SIG-M5 treated with dmso at 0.1 percent for 504 hours (cell line): ENCODE measurements at regions not wholly inside any gene's neighbourhood (a gene's known extent, or its start where the extent isn't known, plus 50 kb on each side); places are given as distances from the start of the nearest gene placed in this dataset.
A peak's percentile ranks its signal among the peaks of the same experiment; 100 is the strongest.
"Not testable (repeated sequence)": the region's sequence is repeated elsewhere in the genome, so short reads cannot be mapped to it uniquely, and the experiment has no call there.

Source experiments
- DNase-seq: peaks from one replicate; lab custom pipeline; 2025; ENCODE audit not compliant: unreplicated experiment; lab: John Stamatoyannopoulos, UW

GRCh38 chr5:113719549-113719948 is 206.1 kb downstream of the YTHDC2 start:
- DNase-seq = no peak

DNA sequence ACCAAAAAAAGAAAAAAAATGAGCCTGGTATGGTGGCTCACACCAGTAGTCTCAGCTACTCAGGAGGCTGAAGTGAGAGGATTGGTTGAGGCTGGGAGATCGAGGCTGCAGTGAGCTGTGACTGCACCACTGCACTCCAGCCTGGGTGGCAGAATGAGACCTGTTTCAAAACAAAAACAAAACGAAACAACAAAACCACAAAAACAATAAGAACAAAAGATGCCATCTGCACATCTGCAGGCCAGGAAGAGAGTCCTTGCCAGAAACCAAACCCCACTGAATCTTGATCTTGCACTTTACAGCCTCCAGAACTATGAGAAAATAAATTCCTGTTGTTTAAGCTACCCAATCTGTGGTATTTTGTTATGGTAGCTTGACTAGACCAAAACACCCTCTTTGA is 207.7 kb downstream of the YTHDC2 start:
- DNase-seq = no peak

GRCh38 chr5:113723021-113723420 is 209.5 kb downstream of the YTHDC2 start:
- no peak for DNase-seq

- no peak for DNase-seq
Observed at GRCh38 chr5:113735751-113736150, 222.3 kb downstream of the YTHDC2 start.

- DNase-seq = no peak
Observed at GRCh38 chr5:113742176-113742575, 228.7 kb downstream of the YTHDC2 start.

DNA sequence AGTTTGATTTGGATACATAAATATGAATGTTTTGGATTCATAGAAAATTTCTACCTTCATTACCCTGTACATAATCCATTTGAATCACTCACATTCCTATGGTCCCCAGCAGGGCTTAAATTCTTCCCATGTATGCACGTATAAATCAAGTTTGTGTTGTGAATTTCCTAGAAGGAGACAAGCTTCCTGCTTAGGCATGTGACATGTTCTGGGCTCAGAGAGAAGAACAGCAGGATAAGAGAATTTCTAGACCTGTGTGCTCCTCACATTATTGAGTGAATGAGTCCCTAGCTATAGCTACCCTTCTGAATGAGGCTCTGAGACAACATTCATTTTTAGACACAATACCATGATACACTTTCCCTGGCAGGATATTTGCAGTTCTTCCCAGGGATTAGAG is 229.1 kb downstream of the YTHDC2 start:
- no peak for DNase-seq

DNA sequence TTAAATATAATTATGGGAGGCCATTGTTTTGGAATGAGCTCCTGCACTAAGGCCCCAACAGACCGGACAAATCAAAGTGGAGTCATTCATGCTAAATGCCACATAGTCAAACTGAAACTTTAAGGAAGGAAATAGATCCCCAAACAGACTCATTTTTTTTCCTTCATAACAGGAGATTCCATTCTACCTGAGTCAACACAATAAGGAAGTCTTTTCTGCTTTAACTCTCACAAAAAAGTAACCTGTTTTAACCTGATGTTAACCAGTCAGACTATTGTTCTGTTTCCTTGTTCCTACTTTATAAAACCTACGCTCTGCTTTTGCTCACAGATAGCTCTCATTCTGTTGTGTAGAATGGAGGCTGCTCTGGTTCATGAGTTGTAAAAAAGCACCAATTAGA is 234.9 kb downstream of the YTHDC2 start:
- DNase-seq = no peak

GRCh38 chr5:113749334-113749733 is 235.8 kb downstream of the YTHDC2 start:
- no peak for DNase-seq

DNA sequence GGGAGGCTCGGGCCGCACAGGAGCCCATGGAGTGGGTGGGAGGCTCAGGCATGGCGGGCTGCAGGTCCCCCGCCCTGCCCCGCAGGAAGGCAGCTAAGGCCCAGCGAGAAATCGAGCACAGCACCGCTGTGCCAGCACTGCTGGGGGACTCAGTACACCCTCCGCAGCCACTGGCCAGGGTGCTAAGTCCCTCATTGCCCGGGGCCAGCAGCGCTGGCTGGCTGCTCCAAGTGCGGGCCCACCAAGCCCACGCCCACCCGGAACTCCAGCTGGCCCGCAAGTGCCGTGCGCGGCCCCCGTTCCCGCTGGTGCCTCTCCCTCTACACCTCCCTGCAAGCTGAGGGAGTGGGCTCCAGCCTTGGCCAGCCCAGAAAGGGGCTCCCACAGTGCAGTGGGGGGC is 239.7 kb downstream of the YTHDC2 start:
- DNase-seq = not testable (repeated sequence)

- DNase-seq = no peak
Observed at GRCh38 chr5:113755516-113755915, 242.0 kb downstream of the YTHDC2 start.

DNA sequence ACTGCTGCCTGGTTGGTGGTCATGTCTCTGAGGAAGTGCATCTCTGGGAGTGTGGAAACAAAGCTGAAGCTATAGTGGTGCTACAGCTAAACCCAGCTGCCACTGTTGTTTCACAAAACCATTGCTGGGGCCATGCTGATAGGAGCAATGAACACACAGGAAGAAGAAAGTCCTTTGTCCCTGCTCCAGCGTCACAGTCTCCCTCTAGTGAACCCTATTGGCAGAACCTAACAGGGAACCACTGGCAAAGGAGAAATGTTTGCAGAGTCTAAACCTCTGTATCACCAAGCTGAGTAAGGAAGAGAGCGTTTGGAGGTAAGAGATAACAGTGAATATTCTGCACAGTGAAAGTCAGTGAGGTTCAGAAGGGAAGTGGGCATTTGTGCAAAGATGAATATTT is 244.0 kb downstream of the YTHDC2 start:
- peak; percentile 7 for DNase-seq

- DNase-seq = no peak
Observed at GRCh38 chr5:113759505-113759904, 246.0 kb downstream of the YTHDC2 start.

GRCh38 chr5:113760486-113760885 is 247.0 kb downstream of the YTHDC2 start:
- DNase-seq = no peak

- no peak for DNase-seq
Observed at GRCh38 chr5:113761594-113761993, 248.1 kb downstream of the YTHDC2 start.

DNA sequence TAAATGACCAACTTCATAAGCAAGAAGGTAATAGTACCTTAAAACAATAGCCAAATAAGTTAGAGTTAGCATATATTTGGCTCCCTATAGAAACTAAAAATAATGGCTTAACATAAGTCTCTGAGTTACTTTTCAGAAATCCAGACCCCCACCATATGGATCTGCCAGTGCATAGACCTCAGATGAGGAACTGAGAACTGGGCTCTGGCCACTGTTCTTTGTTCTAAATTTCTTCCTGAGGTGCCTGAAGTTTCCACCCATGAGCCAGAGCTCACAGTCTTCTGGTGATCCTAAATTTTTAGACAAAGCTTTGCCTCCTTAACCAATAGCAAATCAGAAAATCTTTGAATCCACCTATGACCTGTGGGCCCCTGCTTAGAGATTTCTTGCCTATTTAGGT is 250.9 kb downstream of the YTHDC2 start:
- no peak for DNase-seq

DNA sequence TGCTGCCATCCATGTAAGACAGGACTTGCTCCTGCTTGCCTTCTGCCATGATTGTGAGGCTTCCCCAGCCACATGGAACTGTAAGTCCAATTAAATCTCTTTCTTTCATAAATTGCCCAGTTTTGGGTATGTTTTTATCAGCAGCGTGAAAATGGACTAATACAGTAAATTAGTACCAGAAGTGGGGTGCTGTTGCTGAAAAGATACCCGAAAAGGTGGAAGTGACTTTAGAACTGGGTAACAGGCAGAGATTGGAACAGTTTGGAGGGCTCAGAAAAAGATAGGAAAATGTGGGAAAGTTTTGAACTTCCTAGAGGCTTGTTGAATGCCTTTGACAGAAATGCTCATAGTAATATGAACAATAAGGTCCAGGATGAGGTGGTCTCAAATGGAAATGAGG is 253.3 kb downstream of the YTHDC2 start:
- not testable (repeated sequence) for DNase-seq

DNA sequence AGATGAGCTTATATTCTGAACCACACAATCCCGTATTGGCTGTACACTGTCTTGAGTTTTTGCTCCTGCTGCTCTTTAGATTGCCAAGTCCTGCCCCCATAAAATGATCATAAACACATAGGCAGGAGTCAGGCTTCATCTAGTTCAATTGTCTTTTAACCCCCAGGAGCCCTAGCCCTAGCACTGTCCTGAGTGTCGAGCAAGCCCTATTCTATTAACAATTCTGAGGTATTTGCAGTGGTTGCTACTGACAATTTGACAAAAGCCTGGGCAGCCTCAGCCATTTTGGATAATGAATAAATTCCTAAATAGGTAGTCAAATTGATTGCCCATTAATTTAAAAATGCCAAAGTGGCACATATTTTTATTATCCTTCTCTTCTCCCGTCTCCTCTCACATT is 257.2 kb downstream of the YTHDC2 start:
- no peak for DNase-seq

- no peak for DNase-seq
Observed at GRCh38 chr5:113771483-113771882, 258.0 kb downstream of the YTHDC2 start.

- DNase-seq = no peak
Observed at GRCh38 chr5:113776168-113776567, 262.7 kb downstream of the YTHDC2 start.

DNA sequence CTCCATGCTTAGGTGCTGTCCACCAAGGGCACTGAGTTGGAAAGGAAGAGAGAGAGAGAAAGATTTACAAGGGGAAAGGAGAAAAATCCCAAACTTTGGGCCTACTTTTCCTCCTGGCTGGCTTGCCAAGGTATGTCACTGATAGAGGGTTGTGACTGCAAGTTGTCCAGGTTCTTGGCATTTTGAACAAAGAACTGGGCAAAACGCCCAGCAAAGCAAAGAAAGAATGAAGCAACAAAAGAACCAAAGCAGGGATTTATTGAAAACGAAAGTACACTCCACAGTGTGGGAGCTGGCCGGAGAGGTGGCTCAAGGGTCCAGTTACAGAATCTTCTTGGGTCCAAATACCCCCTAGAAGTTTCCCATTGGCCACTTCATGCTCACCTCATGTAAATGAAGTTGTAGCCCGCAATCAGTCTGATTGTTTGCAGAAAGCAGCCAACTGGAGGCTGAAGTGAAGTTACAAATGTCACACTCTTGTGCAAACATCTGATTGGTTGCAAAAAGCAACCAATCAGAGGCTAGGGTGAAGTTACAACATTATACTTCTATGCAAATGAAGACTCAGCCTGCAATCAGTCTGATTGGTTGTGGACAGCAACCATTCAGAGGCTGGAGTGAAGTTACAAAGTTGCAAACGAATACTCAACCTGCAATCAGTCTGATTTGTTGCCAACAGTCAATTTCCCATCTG is 263.5 kb downstream of the YTHDC2 start:
- no peak for DNase-seq

GRCh38 chr5:113778147-113778546 is 264.7 kb downstream of the YTHDC2 start:
- no peak for DNase-seq

DNA sequence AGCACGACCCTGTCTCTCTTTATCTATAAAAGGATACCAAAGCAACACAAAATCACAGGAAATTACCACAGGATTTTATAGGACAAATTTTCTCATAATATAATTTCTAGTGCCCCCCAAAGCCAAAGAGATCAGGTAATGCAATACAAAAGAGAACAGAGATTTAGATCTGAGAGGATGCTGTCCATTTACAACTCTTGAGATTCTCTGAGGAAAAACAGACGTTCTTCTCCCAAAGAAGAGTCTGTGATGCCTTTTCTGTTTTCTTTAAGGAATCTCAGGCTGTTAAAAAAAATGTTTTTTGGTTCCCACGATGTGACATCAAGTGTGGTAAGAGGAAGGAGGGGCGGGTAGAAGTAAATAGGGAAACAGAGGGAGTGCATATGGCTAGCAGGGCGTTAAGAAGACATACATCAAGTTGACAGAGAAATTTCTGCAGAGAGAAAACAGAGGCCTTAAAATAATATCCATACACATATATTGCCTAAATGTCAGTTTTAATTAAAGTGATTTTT is 274.7 kb downstream of the YTHDC2 start:
- DNase-seq = no peak

DNA sequence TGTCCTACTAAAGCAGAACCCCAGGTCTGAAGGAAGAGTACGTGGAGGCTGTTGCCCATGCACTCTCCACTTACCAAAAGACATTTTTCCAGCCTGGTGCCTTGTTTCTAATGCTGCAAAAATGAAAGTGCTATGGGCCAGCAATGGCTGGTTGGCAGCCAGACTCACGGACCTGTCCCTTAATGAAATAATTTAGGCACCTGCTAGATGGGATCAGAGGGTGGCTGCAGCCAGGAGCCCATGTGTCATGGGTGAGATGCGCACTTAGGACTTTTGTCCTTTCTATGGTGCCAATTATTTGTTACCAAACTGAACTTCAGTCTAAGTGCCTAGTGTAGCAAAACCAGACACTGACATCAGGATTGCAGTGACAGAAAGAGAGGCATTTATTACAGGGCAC is 276.3 kb downstream of the YTHDC2 start:
- no peak for DNase-seq
